ENCODE measurements at regions not wholly inside any gene's neighbourhood (a gene's known extent, or its start where the extent isn't known, plus 50 kb on each side); places are given as distances from the start of the nearest gene placed in this dataset.

DNA sequence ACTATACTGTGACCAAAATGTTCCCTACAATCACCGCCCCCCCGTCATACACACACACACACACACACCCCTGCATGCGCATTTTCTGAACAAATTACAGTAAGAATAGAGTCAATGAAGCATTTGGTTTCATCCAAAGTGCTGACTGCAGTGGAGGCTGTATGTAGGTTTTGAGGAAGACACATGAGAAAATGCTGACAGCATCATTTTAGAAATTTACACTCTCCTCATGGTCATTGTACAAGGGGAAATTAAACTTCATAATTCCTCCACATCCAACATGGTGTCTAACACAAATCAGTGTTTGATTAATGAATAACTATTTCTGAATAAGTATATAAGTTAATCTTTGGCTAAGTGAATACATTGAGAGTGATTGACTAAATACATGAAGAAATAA, 1126.8 kb upstream of the PHF14 start:
- DNase-seq, result no peak
- no peaks in the 10 kb centered on the region for H3K27me3 ChIP-seq (ENCODE audit: insufficient read depth, low read depth, severe bottlenecking)
- no peaks in the 10 kb centered on the region for H3K9me3 ChIP-seq (ENCODE audit: severe bottlenecking)
- no peak overlapping the region for H3K4me3 ChIP-seq (ENCODE audit: low read depth, low read length)
- TF ChIP-seq, protein P1, sequence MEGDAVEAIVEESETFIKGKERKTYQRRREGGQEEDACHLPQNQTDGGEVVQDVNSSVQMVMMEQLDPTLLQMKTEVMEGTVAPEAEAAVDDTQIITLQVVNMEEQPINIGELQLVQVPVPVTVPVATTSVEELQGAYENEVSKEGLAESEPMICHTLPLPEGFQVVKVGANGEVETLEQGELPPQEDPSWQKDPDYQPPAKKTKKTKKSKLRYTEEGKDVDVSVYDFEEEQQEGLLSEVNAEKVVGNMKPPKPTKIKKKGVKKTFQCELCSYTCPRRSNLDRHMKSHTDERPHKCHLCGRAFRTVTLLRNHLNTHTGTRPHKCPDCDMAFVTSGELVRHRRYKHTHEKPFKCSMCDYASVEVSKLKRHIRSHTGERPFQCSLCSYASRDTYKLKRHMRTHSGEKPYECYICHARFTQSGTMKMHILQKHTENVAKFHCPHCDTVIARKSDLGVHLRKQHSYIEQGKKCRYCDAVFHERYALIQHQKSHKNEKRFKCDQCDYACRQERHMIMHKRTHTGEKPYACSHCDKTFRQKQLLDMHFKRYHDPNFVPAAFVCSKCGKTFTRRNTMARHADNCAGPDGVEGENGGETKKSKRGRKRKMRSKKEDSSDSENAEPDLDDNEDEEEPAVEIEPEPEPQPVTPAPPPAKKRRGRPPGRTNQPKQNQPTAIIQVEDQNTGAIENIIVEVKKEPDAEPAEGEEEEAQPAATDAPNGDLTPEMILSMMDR (IDR thresholded peaks at IDR 0.05; ENCODE audit: low read depth, low read length), result no peak
- H3K36me3 ChIP-seq, result no peaks in the 10 kb centered on the region
- no peak overlapping the region for H3K27ac ChIP-seq

DNA sequence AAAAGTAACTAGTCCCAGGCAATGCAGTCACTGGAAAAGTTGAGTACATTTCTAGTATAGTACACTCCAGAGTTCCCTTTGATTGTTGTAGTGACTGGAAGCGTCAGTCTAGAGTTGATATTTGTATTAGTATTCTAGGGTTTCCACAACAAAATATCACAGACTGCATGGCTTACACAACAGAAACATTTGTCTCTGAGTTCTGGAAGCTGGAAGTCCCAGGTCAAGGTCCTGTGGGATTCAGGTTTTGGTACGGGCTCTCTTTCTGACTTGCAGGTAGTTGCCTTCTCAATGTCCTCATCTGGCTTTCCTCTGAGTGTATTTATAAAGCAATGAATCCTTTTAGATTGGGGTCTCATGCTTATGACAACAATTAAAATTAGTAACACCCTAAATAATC, 1119.1 kb upstream of the PHF14 start:
- no peak overlapping the region for H3K27ac ChIP-seq
- no peak for DNase-seq
- no peaks in the 10 kb centered on the region for H3K9me3 ChIP-seq (ENCODE audit: severe bottlenecking)
- H3K4me3 ChIP-seq (ENCODE audit: low read depth, low read length), result no peak overlapping the region
- no peaks in the 10 kb centered on the region for H3K27me3 ChIP-seq (ENCODE audit: insufficient read depth, low read depth, severe bottlenecking)
- H3K36me3 ChIP-seq, result no peaks in the 10 kb centered on the region
- TF ChIP-seq, protein P1 (IDR thresholded peaks at IDR 0.05; ENCODE audit: low read depth, low read length), result no peak

DNA sequence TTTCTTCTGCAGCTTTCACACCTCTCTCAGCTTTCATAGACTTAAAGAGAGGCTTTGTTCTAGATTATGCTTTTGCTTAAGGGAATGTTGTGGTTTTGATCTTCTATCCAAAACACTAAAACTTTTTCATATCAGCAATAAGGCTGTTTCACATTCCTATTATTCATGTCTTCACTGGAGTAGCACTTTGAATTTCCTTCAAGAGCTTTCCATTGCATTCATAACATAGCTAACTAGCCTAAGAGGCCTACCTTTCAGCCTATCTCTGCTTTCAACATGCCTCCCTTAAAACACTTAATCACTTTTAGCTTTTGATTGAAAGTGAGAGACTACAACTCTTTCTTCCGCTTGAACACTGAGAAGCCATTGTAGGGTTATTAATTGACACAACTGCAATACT, 1117.0 kb upstream of the PHF14 start:
- no peaks in the 10 kb centered on the region for H3K9me3 ChIP-seq (ENCODE audit: severe bottlenecking)
- H3K4me3 ChIP-seq (ENCODE audit: low read depth, low read length), result no peak overlapping the region
- DNase-seq, result no peak
- H3K27ac ChIP-seq, result no peak overlapping the region
- H3K36me3 ChIP-seq, result no peaks in the 10 kb centered on the region
- TF ChIP-seq, protein P1 (IDR thresholded peaks at IDR 0.05; ENCODE audit: low read depth, low read length), result no peak
- no peaks in the 10 kb centered on the region for H3K27me3 ChIP-seq (ENCODE audit: insufficient read depth, low read depth, severe bottlenecking)

DNA sequence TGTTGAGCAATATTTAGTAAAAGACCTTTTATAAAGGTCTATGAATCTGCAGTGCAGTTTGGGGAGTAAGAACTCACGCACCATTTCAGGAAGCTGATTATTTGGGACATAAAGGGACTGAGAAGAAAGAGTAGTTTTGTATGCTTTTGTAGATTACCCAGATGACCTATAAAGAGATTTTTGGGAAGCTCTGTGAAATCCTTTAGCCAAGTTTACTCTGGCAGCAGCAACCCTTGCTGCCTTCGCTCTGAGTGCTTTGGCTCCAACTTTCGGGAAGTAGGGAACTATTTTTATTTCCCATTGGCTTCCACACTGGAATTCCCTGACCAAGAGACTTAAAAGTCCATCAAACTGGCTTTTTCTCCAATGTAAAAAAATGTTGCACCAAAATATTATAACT, 1110.1 kb upstream of the PHF14 start:
- no peak overlapping the region for H3K4me3 ChIP-seq (ENCODE audit: low read depth, low read length)
- H3K27me3 ChIP-seq (ENCODE audit: insufficient read depth, low read depth, severe bottlenecking), result no peaks in the 10 kb centered on the region
- TF ChIP-seq, protein P1 (IDR thresholded peaks at IDR 0.05; ENCODE audit: low read depth, low read length), result no peak
- H3K9me3 ChIP-seq (ENCODE audit: severe bottlenecking), result no peaks in the 10 kb centered on the region
- no peak for DNase-seq
- H3K27ac ChIP-seq, result no peak overlapping the region
- no peaks in the 10 kb centered on the region for H3K36me3 ChIP-seq

DNA sequence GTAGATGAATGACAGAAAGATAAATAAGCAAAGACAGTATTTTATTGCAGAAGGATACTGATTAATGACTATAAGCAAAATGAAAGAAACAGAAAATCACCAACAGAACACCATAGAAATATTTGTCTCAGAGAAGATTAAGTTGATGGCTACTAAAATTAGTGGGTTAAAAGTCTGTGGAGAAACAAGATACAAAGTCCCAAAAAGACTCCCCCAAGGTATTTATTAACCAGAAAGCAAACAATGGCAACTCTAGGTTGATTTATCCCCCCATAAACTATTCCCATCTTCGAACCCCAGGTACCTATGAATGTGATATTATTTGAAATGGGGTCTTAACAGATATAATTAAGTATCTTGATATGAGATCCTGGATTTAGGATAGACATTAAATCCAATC, 1104.5 kb upstream of the PHF14 start:
- Histone ChIP-seq H3K4me3 (ENCODE audit: low read depth, low read length) (no peak overlapping the region), H3K27ac (no peak overlapping the region), H3K9me3 (ENCODE audit: severe bottlenecking) (no peaks in the 10 kb centered on the region), H3K27me3 (ENCODE audit: insufficient read depth, low read depth, severe bottlenecking) (no peaks in the 10 kb centered on the region), H3K36me3 (no peaks in the 10 kb centered on the region)
- DNase-seq, result no peak
- TF ChIP-seq, protein P1 (IDR thresholded peaks at IDR 0.05; ENCODE audit: low read depth, low read length), result no peak

DNA sequence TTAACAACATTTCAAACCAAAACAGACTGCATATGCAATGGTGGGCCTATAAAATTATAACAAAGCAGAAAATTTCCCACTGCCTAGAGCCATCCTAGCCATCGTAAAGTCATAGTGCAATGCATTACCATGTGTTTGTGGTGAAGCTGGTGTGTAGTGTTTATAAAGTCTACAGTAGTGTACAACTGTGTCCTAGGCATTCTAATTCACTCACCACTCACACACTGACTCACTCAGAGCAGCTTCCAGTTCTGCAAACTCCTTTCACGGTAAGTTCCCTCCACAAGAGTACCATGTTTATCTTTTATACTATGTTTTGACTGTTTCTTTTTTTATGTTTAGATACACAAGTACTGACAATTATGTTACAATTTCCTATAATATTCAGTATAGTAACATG, 1104.1 kb upstream of the PHF14 start:
- Histone ChIP-seq H3K4me3 (ENCODE audit: low read depth, low read length) (no peak overlapping the region), H3K9me3 (ENCODE audit: severe bottlenecking) (no peaks in the 10 kb centered on the region), H3K36me3 (no peaks in the 10 kb centered on the region), H3K27ac (no peak overlapping the region), H3K27me3 (ENCODE audit: insufficient read depth, low read depth, severe bottlenecking) (no peaks in the 10 kb centered on the region)
- no peak for DNase-seq
- TF ChIP-seq, protein P1 (IDR thresholded peaks at IDR 0.05; ENCODE audit: low read depth, low read length), result no peak
